SH-SY5Y (cell line): ENCODE measurements at regions not wholly inside any gene's neighbourhood (a gene's known extent, or its start where the extent isn't known, plus 50 kb on each side); places are given as distances from the start of the nearest gene placed in this dataset.

ENCODE experiments used
- GATA2 ChIP-seq: IDR thresholded peaks from 2 replicates; pipeline ENCODE4 v1.6.1; 2011; ENCODE audit warnings: mild to moderate bottlenecking, low read depth, low read length
- GATA3 ChIP-seq: IDR thresholded peaks from 2 replicates; pipeline ENCODE4 v1.6.1; 2011; ENCODE audit warnings: low read depth, mild to moderate bottlenecking, low read length, moderate library complexity

DNA sequence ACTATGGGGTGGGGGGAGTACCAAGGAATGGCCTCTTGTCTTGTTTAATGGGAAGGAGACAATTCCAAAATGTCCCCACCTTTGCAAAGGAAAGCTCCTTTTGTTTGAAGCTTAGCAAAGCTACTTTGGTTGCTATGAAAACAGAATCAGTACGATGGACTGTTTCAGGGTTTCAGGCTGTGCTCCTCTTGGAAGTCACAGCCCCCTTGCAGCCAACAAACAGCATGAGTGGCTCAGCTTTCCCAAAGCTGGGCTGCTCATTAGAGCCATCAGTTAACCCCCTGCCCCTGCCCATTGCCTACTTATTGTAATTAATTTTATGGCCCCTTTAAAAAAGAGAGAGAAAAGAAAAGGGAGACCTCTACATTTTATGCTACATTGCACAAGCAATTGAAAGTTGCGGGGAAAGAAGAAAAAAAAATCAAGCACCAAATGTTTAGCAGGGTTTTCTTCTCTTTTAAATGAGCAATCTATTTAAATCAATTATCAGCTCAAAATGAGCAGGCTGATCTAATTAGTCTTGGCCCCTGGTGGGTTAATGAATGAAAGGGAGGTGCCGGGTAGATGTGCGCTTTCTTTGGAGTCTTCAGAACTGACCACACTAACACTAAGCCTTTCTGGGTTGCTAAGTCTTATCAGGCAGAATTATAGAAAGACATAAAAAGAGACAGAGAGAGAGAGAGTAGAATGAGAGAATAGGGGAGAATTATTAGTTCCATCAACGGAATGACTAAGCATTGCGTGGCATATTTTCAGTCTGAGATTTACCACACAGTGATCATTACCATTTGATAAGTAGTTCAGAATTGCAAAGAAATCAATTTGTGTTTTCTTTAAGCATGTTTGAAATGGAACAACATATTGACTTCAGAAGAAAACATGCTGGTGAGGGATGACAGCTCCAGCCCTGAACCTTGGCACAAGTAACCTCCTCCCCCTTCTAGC, 284.9 kb downstream of the INSIG2 start:
- no peak for TF ChIP-seq GATA2
- no peak for TF ChIP-seq GATA3
